ENCODE measurements at regions not wholly inside any gene's neighbourhood (a gene's known extent, or its start where the extent isn't known, plus 50 kb on each side); places are given as distances from the start of the nearest gene placed in this dataset.

GRCh38 chr2:14157816-14158215 lies 474.7 kb upstream of the LRATD1 start:
- DNase-seq (ENCODE audit: low read depth): no peak

- DNase-seq (ENCODE audit: low read depth): no peak
Observed at GRCh38 chr2:14180333-14180732, 452.2 kb upstream of the LRATD1 start.

GRCh38 chr2:14182227-14182946 lies 450.1 kb upstream of the LRATD1 start:
- DNase-seq (ENCODE audit: low read depth): no peak

- no peak for DNase-seq (ENCODE audit: low read depth)
Observed at GRCh38 chr2:14185906-14186305, 446.6 kb upstream of the LRATD1 start.

- DNase-seq (ENCODE audit: low read depth): no peak
Observed at GRCh38 chr2:14188446-14188845, 444.1 kb upstream of the LRATD1 start.

GRCh38 chr2:14189929-14190328 lies 442.6 kb upstream of the LRATD1 start:
- DNase-seq (ENCODE audit: low read depth): no peak

- DNase-seq (ENCODE audit: low read depth): no peak
Observed at GRCh38 chr2:14194233-14194632, 438.3 kb upstream of the LRATD1 start.

- no peak for DNase-seq (ENCODE audit: low read depth)
Observed at GRCh38 chr2:14197293-14197692, 435.2 kb upstream of the LRATD1 start.

GRCh38 chr2:14199040-14199439 lies 433.5 kb upstream of the LRATD1 start:
- no peak for DNase-seq (ENCODE audit: low read depth)

GRCh38 chr2:14219306-14219705 lies 413.2 kb upstream of the LRATD1 start:
- no peak for DNase-seq (ENCODE audit: low read depth)

GRCh38 chr2:14220101-14220500 lies 412.4 kb upstream of the LRATD1 start:
- no peak for DNase-seq (ENCODE audit: low read depth)

GRCh38 chr2:14221466-14221865 lies 411.1 kb upstream of the LRATD1 start:
- no peak for DNase-seq (ENCODE audit: low read depth)

- no peak for DNase-seq (ENCODE audit: low read depth)
Observed at GRCh38 chr2:14223576-14223975, 408.9 kb upstream of the LRATD1 start.

GRCh38 chr2:14231391-14231898 lies 401.1 kb upstream of the LRATD1 start:
- DNase-seq (ENCODE audit: low read depth): no peak

GRCh38 chr2:14232217-14232616 lies 400.3 kb upstream of the LRATD1 start:
- no peak for DNase-seq (ENCODE audit: low read depth)

GRCh38 chr2:14234911-14235310 lies 397.6 kb upstream of the LRATD1 start:
- no peak for DNase-seq (ENCODE audit: low read depth)

- DNase-seq (ENCODE audit: low read depth): no peak
Observed at GRCh38 chr2:14235667-14236066, 396.9 kb upstream of the LRATD1 start.

GRCh38 chr2:14237902-14238301 lies 394.6 kb upstream of the LRATD1 start:
- no peak for DNase-seq (ENCODE audit: low read depth)

- DNase-seq (ENCODE audit: low read depth): no peak
Observed at GRCh38 chr2:14239605-14240004, 392.9 kb upstream of the LRATD1 start.

- no peak for DNase-seq (ENCODE audit: low read depth)
Observed at GRCh38 chr2:14240868-14241267, 391.6 kb upstream of the LRATD1 start.

- no peak for DNase-seq (ENCODE audit: low read depth)
Observed at GRCh38 chr2:14245901-14246300, 386.6 kb upstream of the LRATD1 start.

- DNase-seq (ENCODE audit: low read depth): no peak
Observed at GRCh38 chr2:14255135-14255820, 377.2 kb upstream of the LRATD1 start.

- DNase-seq (ENCODE audit: low read depth): no peak
Observed at GRCh38 chr2:14256890-14257289, 375.6 kb upstream of the LRATD1 start.

Measured in Daoy (cell line).